Ammon's horn (tissue), 1 donor: ENCODE measurements at regions not wholly inside any gene's neighbourhood (a gene's known extent, or its start where the extent isn't known, plus 50 kb on each side); places are given as distances from the start of the nearest gene placed in this dataset.

Experiments used
- DNase-seq: peaks from one replicate; pipeline ENCODE4 v3.0.0-alpha.2; 2016; ENCODE audit warnings: low spot score

DNA sequence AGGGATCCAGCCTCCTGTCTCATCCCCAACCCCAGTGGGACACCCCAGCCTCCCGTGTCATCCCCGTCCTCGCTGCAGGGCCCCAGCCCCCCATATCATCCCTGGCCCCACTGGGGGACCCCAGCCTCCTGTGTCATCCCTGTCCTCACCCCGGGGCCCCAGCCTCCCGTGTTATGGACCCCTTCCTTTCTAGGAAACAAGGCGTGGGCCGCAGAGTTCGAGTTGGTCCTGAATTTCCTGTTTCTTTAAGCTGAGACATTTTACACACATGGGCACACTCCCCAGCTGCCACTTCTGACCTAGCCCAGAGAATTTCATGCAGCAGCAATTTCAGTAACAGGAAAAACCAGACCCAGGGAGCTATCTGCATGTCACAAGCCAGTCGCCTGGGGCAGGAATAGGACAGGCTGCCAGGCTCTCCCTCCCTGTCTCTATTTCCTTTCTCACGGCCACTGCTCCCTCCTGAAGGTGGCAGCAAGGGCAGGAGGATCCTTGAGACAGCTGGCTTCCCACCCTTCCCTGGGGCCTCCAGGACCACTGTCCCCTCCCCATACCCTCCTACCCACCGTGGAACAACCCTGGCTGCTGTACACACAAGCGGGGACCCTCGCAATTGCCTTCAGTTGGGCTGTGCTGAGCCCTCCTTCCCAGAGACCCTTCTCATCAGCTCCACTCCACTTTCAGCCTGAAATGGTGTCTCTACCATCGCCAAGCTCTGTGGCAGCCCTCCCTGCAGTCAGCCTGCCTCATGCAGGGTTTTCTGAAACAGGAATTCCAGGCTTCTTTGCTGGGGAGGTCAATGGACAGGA lies 141.9 kb upstream of the ID2 start:
- DNase-seq = peak; percentile 48

DNA sequence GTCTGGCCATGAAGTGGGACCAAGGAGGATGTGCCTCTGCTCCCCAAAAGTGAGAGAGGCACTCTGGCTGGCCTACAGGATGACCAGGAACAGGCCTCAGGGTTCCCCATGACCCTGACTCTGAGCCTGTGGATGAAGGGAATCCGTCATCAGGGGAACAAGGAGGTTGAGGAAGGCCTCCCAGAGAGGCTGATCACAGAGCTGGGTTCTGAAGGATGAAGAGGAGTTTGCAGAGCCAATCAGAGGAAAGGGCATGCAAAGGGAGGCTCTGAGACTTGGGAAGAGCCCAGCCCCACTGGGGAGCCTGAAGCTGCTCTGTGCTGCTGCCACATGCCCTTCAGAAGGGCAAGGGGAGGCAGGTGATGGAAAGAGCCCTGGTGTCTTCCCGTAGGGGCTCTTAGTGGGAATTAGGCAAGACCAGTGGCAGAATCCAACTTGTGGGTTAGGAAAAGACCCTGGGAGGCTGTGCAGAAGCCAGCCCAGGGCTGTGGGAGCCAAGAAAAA lies 141.3 kb upstream of the ID2 start:
- DNase-seq = no peak

DNA sequence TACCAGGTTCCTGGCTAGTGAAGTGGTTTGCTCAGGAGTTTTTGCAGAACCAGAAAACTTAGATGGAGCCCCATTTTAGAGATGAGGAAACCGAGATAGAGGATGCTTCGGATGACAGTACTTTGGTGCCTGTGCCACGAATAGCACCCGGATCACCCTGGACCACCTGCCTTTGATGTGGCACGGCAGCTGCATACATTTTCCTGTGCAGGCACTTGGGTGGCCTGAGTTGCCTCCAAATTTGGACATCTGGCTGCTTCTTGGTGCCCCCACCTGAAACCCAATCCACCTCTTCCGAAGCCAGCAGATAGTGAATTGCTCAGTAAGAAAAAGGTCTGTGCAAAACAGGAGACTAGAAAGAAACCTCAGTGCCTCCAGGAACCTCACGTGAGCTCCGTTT lies 140.6 kb upstream of the ID2 start:
- no peak for DNase-seq

DNA sequence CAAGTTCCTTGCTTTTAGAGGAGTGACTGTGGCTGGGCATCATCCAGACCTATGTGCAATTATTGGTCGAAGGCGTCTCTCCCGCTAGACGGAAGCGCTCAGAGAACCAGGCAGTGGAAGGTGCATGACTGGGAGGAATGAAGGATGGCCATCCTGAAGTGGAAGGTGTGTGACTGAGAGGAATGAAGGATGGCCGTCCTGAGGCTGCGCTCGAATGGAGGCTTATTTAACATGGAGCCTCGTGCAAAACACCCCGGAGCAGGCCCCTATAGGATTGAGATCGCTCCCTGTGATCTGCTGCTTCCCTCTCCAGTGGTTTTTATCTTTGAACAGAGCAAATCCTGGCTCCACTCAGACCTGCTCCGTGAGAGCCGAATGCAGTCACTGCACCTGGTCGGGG lies 140.2 kb upstream of the ID2 start:
- no peak for DNase-seq

DNA sequence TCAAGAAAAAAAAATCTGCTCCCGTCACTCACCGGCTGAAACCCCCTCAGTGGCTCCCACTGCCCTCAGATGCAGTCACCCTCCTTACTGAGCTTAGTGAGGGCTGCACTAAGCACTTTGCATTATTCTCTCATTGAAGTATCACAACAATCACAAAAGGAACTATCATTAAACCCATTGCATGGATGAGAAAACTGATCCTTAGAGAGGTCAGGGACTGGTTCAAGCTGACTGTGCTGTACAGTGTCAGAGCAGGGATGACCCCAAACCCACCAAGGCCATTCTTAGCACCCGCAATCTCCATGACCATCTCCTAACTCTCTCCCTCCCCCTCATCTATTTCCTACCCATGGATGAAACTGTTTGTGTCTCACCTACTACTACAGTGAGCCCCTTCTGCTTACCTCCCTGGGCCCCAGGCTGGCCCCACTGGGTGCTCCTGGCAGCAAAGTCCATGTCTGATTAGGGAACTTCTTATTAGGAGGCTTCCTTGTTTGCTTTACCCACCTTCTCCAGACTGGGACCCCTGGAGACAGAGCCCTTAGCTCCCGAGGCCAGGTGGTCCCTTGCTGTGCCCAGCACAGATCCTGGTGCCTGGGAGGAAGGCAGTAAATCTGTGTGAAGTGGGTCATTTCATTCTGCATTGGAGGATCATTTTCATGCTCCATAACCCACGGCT lies 139.3 kb upstream of the ID2 start:
- DNase-seq = no peak

DNA sequence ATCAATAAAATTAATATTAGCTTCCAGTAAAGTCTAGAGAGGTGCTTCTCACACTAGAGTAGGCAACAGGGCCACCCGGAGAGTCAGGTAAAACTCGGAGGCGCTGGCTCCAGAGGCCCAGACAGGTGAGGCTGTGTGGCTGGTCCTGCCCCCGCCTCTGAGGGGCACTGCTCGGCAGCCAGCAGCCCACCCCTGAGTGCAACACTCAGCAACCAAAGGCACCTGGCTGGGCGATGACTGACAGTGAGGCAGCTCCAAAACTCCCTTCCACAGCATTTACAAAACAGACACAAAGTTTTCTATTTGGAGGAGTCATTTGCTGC lies 138.8 kb upstream of the ID2 start:
- no peak for DNase-seq

DNA sequence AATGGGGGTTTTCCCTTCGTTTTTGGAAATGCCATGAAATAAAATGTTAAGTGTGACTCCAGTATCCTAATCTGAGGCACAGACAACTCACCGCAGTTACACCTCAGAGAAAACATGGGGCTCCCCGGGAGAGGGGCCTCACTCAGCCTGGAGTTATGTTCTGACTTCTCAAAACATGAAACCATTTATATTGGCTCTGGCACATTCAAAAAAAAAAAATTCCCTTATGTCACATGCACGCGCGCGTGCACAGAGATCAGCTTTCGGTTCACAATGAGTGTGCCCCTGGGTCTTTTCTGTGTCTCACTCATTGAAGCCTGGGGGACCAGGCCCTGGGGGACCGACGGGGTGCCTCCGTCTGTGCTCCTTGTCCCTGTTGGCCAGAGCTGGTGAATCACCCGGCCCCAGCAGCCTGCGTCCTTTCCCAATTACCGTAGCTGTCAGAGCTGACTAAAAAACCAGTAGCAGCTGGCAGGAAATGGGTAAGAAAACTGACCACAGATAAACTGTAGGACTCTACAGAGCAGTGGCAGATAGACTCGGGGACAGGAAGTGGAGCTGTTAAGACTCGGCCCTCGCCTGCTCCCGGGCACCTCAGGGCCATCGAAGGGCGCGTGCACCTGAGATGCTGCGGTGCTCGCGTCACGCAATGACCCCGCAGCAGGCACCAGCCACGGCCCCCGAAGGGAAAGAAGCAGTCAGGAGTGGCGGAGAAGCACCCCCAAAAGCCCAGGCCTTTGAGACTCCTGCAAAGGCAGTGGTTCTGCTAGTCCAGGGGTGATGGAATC lies 138.3 kb upstream of the ID2 start:
- DNase-seq = peak; percentile 55

DNA sequence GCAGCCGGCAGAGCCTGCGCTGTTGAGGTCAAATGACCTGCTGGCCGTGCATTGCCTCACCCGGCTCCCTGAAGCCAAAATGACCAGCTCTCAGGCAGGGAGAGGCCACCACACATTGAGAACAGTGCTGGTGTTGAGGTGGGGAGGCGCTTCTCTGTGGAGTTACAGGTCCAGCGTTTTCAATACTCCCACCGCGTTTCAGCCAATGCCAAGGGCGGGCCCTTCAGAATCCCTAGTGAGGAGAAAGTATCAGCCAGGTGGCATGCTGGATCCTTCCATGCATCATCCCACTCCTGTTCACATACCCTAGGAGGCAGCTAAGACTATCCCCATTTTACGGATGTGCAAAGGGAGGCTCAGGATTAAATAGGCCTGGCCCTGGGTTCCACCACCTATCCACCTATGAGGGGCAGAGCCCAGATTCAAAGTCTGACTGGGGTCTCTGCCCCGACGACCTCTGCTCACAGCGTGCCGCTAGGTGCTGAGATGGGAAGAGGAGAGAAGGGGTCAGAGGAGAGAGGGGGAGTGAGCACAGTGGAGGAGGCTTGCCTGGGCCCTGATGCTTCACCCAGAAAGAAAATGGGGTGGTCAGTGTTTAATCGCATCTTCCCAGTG lies 137.6 kb upstream of the ID2 start:
- DNase-seq = no peak

DNA sequence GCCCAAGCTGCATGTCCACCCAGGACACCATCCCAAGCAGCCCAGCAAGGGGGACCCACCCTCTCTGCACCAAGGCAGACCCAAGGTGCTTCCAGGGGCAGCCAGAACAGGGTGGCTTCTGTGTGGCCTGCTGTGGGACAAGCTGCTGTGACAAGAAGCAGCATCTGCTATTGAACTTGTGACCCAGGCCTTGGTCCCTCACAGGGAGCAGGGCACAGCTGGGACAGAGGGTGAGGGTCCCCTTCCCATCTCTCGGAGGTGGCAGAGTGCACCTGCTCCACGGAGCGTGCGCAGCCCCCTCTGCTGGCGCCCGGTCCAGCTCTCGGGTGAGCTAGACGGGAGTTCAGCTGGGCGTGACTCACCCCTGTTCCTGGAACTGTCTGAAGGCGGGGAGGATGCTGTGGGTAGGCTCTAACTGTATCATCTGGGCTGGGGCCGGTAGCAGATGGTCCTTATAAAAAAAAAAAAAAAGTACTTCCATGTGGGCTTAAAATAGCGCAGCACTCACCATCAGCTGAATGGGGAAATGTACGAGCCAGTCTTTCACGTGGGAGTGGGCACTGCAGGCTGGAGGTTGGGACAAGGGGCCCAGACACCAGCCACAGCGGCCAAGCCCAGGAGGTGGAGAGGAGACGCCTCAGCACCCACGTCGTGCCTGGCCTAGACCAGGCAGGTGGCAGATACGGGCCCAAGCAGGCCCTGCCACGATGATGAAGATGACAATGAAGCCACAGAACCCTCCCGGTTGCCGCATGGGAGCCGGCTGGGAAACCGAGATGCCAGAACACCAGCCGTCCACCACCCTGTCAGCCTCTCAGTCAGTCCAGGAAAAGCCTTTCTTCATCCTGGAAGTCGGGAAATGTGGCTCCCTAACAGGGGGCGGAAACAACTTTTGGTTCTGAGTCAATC lies 136.8 kb upstream of the ID2 start:
- DNase-seq = peak; percentile 77

DNA sequence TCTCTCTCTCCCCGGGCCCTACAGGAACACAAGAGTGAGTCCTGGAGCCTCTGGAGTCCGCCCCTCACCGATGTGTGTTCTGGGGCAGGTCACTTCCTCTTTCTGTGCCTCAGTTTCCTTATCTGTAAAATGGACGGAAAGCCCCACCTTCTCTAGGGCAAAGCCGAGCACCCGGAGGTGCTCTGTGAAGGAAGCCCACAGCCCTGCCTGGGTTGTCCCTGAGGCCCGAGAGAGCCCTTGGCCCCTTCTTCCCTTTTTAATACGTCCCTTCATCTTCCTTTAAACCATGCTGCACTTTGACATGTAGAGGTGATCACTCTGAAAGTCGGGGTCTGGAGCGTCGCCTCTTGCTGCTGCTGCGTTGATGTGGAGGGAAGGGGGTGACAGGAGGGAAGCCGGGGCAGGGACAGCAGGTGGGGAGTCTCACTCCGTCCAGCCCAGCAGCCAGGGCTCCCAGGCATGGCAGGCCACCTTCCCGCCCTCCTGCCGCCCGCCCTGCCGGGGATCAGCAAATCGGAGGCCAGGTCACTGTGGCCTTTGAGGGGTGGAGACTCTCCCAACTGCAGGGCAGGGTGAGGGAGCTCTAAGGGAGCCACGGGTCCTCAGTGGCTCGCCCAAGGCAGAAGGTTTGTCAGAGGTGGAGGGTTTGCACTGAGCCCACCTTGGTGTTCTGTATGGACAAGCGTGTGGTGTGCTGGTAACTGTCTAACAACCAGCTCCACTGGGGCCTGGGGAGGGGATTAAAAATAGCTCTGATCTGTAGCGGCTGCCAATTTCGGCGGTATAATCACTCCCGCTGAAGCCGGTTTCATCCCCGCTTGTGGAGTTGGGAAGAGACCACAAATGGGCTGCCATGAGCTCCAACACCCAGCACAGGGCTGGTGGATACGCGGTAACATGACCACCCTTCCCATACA lies 135.9 kb upstream of the ID2 start:
- no peak for DNase-seq

DNA sequence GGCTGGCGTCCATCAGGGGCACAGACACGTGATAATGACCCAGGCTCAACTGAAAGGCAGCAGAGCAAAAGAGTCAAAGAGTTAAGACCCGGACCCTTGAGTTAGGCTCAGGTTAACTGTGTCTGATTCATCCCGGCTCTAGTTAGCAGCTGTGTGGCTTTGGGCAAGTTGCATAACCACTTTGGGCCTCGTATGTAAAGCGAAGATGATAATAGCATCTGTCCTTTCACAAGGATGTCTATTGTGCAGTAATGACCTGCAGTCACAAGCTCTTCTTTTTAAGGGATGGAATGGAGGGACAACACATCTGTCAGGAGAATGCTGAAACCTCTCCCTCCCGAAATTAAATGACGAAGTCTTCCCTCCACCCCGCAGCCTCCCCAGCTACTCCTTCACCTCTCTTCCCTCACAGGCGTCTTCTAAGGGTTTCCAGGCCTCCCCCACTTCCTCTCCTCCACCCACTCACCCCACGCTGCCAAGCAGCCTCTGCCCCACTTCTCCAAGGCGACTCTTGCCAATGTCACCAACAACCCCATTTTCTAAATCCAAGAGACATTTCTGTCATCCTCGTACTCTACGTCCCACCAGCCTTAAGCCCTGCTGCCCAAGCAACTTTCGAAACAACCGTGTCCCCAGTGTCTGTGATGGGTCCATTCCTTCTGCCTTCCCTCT lies 135.1 kb upstream of the ID2 start:
- DNase-seq = no peak

DNA sequence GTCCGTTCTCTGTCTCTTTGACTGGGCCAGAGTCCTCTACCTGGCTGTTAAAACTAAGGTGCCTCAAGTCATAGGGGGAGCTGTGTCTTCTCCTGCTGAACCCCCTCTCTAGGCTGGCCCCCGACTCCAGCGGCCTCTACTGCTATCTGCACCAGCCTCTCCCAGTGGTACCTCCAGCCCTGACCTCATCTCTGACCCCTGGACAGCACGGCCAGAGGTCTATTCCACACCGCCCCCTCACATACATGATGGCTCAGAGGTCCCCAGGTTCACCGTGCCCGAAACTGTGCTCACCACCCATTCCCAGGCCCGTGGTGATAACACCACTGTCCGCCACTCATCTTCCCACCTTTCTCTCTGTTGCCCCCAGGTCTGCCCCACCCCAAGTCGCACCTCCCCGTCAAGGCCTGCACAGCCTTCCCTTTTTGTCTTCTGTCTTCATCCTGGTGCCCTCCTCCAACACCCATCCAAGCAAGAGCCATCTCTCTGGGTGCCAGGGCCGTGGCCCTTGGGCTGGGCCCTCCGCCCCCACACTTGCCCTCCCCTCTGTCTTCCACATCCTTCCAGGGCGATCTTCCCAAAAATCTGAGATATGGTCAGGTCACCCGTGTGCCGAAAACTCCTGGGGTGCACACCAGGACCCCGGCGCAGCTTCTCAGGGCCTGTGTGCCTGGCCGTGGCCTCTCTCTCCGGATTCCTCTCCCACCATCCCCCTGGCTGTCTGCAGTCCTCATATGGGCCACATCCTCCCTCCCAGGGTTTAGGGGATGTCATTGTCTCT lies 134.4 kb upstream of the ID2 start:
- DNase-seq = no peak

DNA sequence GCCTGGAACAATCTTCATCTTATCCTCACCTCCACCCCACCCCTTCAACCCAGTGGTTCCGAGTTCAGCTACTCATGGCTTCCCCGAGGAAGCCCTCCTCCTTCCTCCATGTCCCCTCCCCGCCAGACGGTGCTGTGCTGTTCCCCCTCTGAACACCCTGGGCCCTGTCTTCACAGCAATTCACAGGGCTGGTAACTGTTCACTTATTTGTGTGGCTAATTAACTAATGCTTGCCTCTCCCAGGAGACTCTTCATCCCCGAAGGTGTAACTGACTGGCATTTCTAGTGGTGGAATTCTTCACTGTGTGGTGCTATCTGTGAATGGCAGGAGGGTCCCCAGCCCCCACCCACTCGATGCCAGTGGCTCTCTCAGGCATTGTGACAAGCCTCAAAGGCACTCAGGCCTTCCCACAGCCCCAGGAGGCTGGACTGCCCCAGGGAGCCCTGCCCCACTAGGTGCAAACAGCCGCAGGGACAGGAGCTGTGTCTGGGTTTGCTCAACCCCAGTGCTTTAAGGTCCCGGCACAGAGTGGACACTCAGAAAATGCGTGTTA lies 133.7 kb upstream of the ID2 start:
- no peak for DNase-seq

DNA sequence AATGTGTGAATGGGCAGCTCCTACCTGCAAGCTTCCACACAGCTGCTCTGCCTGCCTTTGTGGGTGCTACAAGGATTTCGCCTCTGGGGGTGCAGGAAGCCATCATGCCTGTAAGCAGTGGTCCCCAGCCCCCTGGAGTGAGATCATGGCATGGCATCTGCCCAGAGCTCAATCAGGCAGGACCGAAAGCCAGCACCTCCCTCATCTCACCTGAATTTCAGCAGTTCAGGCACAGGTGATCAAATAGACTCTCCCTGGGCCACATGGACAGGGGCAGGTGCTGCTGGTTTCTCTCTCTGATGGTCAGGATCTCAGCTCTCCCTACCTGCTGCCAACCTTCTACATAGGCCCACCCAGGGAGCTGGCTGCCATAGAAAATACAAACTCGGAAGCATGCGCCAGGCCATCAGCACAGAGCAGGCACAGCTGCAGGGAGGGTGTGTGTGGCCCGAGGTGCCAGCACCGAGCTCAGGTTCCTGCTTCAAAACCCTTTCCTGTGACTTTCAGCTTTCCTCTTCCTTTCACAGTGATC lies 133.2 kb upstream of the ID2 start:
- DNase-seq = no peak

DNA sequence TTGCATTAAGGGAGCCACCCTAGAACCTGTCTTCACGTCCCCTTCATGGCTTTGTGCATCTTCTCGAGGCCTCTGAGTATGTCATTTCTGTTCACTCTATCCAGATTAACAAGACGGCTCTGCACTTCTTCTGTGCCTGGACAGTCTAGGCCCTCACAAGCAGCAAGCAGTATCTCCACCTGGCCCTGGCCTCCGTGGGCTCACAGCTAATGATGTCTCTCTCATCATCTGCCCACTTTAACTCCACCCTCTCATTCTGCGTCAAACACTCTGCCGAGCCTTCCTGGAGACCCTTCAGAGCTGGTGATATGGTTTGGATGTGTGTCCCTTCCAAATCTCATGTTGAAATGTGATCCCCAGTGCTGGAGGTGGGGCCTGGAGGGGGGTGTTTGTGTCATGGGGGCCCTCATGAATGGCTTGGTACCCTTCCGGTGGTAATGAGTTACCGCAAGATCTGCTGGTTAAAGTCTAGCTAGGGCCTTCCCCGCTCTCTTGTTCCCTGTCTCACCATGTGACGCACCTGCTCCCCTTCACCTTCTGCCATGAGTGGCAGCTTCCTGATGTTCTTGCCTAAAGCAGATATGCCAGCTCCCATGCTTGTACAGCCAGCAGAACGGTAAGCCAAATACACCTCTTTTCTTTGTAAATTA lies 132.5 kb upstream of the ID2 start:
- DNase-seq = no peak

DNA sequence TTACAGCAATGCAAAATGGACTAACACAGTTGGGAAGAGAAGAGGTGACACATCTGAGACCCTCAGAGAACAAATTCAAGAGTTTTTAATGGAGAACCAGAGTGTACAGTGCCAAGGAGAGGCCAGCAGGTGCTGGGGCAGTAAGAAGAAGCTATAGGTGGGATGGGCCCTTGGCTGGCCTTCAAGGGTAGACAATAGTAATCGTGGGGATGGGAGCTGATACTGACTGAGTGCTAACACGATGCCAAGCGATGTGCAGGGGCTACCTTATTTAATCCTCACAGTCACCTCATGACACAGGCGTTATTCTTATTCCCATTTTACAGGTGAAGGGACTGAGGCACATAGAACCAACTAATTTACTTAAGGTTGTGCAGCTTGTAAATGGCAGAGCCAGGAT lies 131.9 kb upstream of the ID2 start:
- DNase-seq = no peak

DNA sequence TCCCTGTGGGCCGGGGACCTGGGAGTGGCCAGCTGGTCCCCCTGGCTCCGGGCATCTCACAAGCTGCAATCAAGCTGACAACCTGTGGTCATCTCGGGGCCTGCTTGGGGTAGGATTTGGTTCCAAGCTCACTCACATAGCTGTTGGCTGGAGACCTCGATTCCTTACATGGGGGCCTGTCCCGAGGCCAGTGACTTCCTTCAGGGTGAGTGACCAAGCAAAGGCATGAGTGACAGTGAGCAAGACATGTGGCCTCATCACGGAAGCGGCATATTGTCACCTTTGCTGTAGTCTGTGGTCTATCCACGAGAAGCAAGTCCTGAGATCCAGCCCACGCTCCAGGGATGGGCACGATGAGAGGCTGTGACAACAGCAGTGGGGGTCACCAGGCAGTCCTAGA lies 131.4 kb upstream of the ID2 start:
- no peak for DNase-seq
